Gastroesophageal sphincter (tissue), 3 donors: ENCODE measurements at regions not wholly inside any gene's neighbourhood (a gene's known extent, or its start where the extent isn't known, plus 50 kb on each side); places are given as distances from the start of the nearest gene placed in this dataset.

Source experiments
- POLR2A ChIP-seq, 2 donors: fragments of 450-650 bp; IDR thresholded peaks; one replicate each; pipeline ENCODE4 v1.6.1; 2017; ENCODE audit warnings: antibody characterized with exemption in 2 of 2, mild to moderate bottlenecking in 2 of 2, moderate library complexity in 1 of 2
- POLR2AphosphoS5 ChIP-seq: sonication (generic); formaldehyde crosslinking; IDR thresholded peaks from one replicate; pipeline ENCODE4 v1.6.1; 2017; ENCODE audit warnings: antibody characterized with exemption
- TF ChIP-seq, protein P1 (sequence below), 4 experiments: fragments of 200-600 bp in 2 of 4; fragments of 450-650 bp in 2 of 4; sonication (generic) in 1 of 4; IDR thresholded peaks; one replicate each; pipeline ENCODE4 v1.5.1; 2017 to 2019; ENCODE audit warnings: antibody characterized with exemption in 4 of 4, mild to moderate bottlenecking in 2 of 4, moderate library complexity in 2 of 4

DNA sequence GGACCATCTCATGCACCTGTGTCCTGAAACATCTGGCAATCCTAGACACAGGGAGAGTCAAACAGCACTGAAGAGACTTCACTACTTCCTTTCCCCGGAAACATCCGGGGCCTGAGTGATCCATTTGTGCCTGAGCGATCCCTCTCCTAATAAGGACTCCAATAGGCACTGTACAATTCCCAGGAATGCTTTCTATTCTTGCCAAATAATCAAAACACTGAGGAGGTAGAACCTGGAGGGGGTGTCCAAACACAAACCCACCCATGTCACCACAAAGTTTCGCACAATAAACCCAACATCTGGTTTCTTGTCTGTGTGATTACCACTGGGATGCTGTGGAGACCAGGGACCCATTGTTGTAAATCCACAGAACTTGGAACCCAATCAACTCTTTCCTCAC, 205.0 kb downstream of the OPA1 start:
- TF ChIP-seq POLR2A (IDR thresholded peaks at IDR 0.05): no peak
- TF ChIP-seq, protein P1, sequence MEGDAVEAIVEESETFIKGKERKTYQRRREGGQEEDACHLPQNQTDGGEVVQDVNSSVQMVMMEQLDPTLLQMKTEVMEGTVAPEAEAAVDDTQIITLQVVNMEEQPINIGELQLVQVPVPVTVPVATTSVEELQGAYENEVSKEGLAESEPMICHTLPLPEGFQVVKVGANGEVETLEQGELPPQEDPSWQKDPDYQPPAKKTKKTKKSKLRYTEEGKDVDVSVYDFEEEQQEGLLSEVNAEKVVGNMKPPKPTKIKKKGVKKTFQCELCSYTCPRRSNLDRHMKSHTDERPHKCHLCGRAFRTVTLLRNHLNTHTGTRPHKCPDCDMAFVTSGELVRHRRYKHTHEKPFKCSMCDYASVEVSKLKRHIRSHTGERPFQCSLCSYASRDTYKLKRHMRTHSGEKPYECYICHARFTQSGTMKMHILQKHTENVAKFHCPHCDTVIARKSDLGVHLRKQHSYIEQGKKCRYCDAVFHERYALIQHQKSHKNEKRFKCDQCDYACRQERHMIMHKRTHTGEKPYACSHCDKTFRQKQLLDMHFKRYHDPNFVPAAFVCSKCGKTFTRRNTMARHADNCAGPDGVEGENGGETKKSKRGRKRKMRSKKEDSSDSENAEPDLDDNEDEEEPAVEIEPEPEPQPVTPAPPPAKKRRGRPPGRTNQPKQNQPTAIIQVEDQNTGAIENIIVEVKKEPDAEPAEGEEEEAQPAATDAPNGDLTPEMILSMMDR (IDR thresholded peaks at IDR 0.05): no peak
- TF ChIP-seq POLR2AphosphoS5: no peak
